ENCODE measurements at regions not wholly inside any gene's neighbourhood (a gene's known extent, or its start where the extent isn't known, plus 50 kb on each side); places are given as distances from the start of the nearest gene placed in this dataset.
"Not testable (repeated sequence)": the region's sequence is repeated elsewhere in the genome, so short reads cannot be mapped to it uniquely, and the experiment has no call there.

GRCh38 chr1:199591468-199591867 is 436.0 kb upstream of the NR5A2 start:
- no peak overlapping the region for H3K4me3 ChIP-seq
- DNase-seq (ENCODE audit: low spot score in 2 of 2) = no peak
- H3K36me3 ChIP-seq = no peaks in the 10 kb centered on the region
- peaks cover 3% of the 10 kb centered on the region for H3K9me3 ChIP-seq
- no peaks in the 10 kb centered on the region for H3K4me1 ChIP-seq
- no peaks in the 10 kb centered on the region for H3K27me3 ChIP-seq
- WGBS = 97% methylated on average over 3 of the region's 3 CpGs
- no peak overlapping the region for H3K27ac ChIP-seq
- TF ChIP-seq EP300 (IDR thresholded peaks at IDR 0.05) (no peak), CTCF (IDR thresholded peaks at IDR 0.05) (no peak), POLR2A (IDR thresholded peaks at IDR 0.05) (no peak), POLR2AphosphoS5 (IDR thresholded peaks at IDR 0.05) (no peak)

- no peaks in the 10 kb centered on the region for H3K4me1 ChIP-seq
- H3K36me3 ChIP-seq = no peaks in the 10 kb centered on the region
- no peak for DNase-seq (ENCODE audit: low spot score in 2 of 2)
- WGBS = 68% methylated on average over 6 of the region's 6 CpGs
- TF ChIP-seq CTCF (IDR thresholded peaks at IDR 0.05) (no peak), POLR2AphosphoS5 (IDR thresholded peaks at IDR 0.05) (no peak), EP300 (IDR thresholded peaks at IDR 0.05) (no peak), POLR2A (IDR thresholded peaks at IDR 0.05) (no peak)
- H3K27ac ChIP-seq = no peak overlapping the region
- no peaks in the 10 kb centered on the region for H3K27me3 ChIP-seq
- peaks cover 7% of the 10 kb centered on the region for H3K9me3 ChIP-seq
- H3K4me3 ChIP-seq = no peak overlapping the region
Measured at GRCh38 chr1:199593475-199593874, 434.0 kb upstream of the NR5A2 start.

- not testable (repeated sequence) for DNase-seq (ENCODE audit: low spot score in 2 of 2); H3K4me3 ChIP-seq; H3K9me3 ChIP-seq; H3K36me3 ChIP-seq; H3K27ac ChIP-seq; H3K27me3 ChIP-seq; H3K4me1 ChIP-seq
- 95% methylated on average over 2 of the region's 2 CpGs for WGBS
Measured at GRCh38 chr1:199596448-199596847, 431.1 kb upstream of the NR5A2 start.

GRCh38 chr1:199597152-199597551 is 430.4 kb upstream of the NR5A2 start:
- TF ChIP-seq EP300 (IDR thresholded peaks at IDR 0.05) = no peak
- no peak for TF ChIP-seq POLR2AphosphoS5 (IDR thresholded peaks at IDR 0.05)
- TF ChIP-seq CTCF (IDR thresholded peaks at IDR 0.05) = no peak
- TF ChIP-seq POLR2A (IDR thresholded peaks at IDR 0.05) = no peak

GRCh38 chr1:199608414-199608813 is 419.1 kb upstream of the NR5A2 start:
- no peaks in the 10 kb centered on the region for H3K27me3 ChIP-seq
- 86% methylated on average over 4 of the region's 4 CpGs for WGBS
- TF ChIP-seq CTCF (IDR thresholded peaks at IDR 0.05) = no peak

More at GRCh38 chr1:199597152-199597551, 430.4 kb upstream of the NR5A2 start:
- Histone ChIP-seq H3K27me3 (no peaks in the 10 kb centered on the region), H3K27ac (no peak overlapping the region), H3K36me3 (no peaks in the 10 kb centered on the region), H3K4me1 (no peaks in the 10 kb centered on the region), H3K9me3 (peaks cover 7% of the 10 kb centered on the region), H3K4me3 (no peak overlapping the region)
- WGBS = 93% methylated on average over 3 of the region's 3 CpGs
- no peak for DNase-seq (ENCODE audit: low spot score in 2 of 2)

GRCh38 chr1:199612976-199613774 is 414.3 kb upstream of the NR5A2 start:
- no peaks in the 10 kb centered on the region for H3K27me3 ChIP-seq
- H3K27ac ChIP-seq = no peak overlapping the region
- no peaks in the 10 kb centered on the region for H3K36me3 ChIP-seq
- no peaks in the 10 kb centered on the region for H3K9me3 ChIP-seq
- no peaks in the 10 kb centered on the region for H3K4me1 ChIP-seq
- no peak overlapping the region for H3K4me3 ChIP-seq
- 68% methylated on average over 6 of the region's 6 CpGs for WGBS
- TF ChIP-seq POLR2AphosphoS5 (IDR thresholded peaks at IDR 0.05) (no peak), POLR2A (IDR thresholded peaks at IDR 0.05) (no peak), EP300 (IDR thresholded peaks at IDR 0.05) (no peak), CTCF (IDR thresholded peaks at IDR 0.05) (no peak)
- DNase-seq (ENCODE audit: low spot score in 2 of 2) = no peak

More at GRCh38 chr1:199608414-199608813, 419.1 kb upstream of the NR5A2 start:
- no peaks in the 10 kb centered on the region for H3K36me3 ChIP-seq
- no peaks in the 10 kb centered on the region for H3K9me3 ChIP-seq
- no peaks in the 10 kb centered on the region for H3K4me1 ChIP-seq
- no peak overlapping the region for H3K4me3 ChIP-seq
- no peak overlapping the region for H3K27ac ChIP-seq
- DNase-seq (ENCODE audit: low spot score in 2 of 2) = no peak

Data from suprapubic skin (tissue), 4 donors.